NCI-H2196 treated with DMSO at 0.1 percent for 48 hours (cell line): ENCODE measurements at regions not wholly inside any gene's neighbourhood (a gene's known extent, or its start where the extent isn't known, plus 50 kb on each side); places are given as distances from the start of the nearest gene placed in this dataset.
"Not testable (repeated sequence)": the region's sequence is repeated elsewhere in the genome, so short reads cannot be mapped to it uniquely, and the experiment has no call there.

Experiments
- DNase-seq: peaks from one replicate; lab custom pipeline; 2025; ENCODE audit not compliant: unreplicated experiment; lab: John Stamatoyannopoulos, UW

DNA sequence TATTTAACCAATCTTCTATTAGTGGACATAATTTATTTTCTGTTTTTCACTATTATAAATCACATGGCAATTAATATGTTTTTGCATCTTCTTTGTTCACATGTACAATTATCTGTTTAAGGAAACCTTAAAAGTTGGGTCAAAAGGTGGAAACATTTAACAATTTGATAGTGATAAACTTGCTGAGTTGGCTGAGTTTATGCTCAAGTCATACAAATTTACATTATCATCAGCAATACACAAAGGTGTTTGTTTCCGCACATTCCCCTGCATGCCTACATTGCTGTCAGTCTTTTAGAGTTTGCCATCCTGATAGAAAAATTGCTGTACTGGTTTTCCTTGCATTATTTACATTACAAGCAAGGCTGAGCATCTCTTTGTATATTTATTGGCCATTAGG lies 139.5 kb downstream of the KCNRG start:
- DNase-seq = no peak

DNA sequence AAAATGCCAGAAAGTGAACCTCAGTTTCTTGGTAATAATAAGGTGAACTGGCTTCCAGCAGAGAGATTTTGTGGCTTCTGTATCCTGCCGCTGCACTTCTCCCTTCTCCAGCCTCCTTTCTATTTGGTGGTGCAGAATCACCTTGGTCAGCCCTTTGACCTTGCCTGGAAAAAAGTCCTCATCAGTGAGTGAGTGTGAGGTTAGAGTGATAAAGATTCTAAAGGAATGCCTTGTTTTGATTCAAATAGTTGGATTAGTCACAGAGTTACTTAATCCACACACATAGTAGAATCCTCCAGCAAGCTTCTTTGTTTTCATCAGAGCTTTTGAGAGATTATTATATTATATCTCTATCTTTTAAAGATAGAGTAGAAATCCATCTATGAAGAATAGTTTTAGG lies 140.9 kb downstream of the KCNRG start:
- DNase-seq = no peak

DNA sequence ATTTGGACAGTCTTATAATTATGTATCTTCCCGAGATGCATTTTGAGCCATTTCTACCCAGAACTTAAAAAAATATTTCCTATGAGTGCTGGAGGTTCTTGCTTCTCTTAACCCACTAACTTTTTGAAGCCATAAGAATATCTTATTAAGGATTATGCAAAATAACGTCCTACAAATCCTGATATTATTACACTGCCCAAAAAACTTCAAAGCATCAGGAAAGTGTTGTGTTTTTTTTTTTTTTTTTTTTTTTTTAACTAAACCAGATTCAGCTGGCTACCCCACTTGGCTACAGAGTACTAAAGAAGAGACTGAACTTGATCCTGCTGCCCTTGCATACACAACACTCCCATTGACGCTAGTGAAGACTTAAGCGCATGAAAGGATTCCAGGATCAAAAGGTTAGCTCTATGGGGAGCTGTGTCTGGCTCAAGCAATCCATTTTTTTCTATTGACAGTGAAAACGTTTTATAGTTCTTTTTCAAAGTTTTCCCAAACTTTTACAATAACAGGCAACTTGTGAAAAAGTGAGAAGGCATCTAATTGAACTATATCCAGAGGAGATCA lies 141.4 kb downstream of the KCNRG start:
- DNase-seq = no peak

DNA sequence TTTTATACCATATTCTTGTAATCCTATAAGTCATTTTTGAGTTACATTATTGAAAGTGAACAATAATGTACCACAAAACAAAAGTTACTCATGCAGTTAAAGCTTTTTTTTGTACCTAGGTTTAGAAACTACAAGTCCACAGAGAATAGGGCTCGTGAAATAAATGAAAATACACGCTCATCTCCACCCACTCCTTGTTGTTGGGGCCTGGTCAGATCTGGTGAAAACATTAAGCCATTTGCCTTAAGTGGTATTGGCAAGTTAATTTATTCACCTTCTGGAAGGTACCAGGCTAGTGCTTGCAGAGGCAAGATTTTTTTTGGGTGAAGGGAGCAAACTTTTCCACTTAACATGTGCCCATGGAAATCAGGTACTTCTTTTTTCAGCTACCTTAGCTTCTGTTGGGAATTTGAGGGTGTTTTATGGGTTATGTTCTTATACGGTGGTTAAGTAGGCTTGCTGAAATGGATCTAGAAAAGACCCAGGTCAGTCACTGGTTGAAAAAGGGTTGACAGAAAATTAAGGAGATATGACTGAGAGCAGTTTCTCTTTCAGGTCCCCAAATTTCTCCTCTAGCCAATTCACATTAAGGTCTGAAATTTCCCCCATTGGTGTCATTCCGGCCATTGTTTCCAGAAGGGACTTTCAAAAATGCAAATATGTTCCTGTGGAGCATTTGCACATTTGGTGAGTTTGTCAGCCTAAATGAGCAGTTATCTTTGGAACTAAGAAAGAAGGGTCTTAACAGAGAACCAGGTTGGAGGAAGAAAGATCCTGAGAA lies 143.3 kb downstream of the KCNRG start:
- DNase-seq = no peak

DNA sequence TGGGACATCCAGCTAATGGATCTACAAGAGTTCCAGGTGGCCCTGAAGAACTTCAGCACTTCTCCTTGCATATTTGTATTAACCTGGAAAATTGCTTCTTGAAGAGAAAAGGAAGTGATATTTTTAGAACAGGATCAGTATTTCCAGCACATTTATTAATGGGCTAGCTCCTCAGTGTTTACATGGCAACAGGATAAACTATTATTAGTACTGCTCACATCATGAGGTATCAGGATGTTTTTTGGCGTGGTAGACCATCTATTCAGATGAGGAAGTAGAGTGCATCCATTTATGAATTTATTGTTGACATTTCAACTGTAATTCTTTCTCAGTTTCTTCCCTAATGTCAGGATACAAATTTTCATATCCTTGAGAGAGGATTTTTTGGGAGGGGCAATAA lies 144.4 kb downstream of the KCNRG start:
- DNase-seq = no peak

DNA sequence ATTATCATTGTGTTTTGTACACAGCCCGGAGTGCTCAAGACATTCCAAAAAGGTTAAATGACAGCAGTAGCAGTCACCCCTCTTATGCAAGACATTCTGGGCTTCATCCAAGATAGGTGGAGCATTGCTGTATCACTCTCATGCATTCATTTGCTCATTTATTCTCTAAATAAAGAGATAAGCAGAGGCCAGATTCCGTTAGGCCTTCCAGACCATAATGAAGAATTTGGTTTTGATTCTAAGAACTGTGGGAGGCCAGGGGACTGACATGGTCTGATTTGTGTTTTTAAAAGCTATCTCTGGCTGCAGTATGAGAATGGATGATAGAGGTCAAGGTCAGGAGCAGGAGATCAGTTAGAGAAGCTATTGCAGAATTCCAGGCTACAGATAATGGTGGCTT lies 145.8 kb downstream of the KCNRG start:
- DNase-seq = no peak

DNA sequence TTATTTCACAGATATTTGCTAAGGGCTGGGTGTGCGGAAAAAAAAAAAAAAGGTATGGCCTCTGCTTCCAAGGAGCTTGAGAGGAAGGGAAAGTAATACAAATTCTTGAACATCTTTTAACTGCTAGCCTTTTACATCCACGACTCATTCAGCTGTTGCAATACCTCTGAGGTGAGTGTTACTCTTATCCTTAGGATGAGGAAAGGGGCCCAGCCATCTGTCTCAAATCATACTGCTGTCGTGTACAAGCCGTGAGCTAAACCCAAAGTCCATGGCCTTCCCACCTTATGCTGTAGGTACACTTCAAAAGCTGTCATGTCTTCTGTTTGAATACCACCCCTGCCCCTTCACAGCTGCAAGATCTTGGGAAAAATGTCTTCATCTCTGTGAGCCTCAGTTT lies 146.8 kb downstream of the KCNRG start:
- no peak for DNase-seq

DNA sequence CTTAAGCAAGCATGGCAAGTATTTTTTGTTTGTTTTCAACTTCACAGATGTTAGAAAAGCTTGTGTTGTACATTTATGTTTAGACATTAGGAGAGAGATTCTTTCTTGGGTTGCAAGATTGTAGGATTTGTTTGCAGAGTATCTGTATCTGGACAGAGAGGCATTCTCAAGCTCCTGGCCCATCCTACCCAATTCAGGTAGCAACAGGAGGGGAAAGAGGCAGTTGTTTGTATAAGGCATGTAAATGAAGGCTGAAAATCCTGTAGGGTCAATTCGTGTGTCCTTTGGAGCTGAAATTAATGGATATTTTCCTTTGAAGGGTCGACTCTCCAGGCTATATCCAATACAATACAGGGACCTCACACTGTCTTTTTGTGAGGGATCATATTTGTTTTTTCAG lies 147.3 kb downstream of the KCNRG start:
- no peak for DNase-seq

DNA sequence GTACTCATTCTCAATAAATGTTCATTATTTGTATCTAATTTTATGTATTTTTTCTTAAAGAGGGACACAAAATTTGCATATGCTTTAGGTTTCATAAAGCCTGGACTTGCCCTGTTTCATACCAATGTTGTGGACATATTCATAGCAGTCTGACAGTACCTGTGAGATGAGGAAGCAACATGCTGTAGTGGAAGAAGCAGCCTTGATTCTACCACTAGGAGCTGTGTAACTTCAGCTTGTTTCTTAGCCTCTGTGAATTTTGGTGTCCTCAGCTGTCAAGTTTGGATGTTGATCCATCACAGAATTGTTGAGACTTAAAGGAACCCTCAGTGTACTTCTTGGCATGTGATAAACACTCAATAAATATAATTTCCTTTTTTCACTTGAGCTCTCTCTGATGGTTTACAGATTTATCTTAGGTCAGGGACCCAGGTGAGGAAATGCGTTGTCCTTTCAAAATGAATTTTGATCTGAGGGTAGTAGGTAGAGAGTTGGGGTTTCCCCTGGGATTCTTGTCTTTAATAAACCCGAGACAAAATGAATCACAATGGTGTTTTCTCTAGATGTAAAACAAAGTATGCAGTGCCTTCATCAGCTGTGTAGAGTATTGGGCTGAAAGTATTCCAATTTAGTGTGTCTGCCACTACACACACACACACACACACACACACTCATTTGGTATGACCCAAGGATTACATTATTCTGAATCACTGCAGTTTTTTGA lies 152.1 kb downstream of the KCNRG start:
- DNase-seq = no peak

DNA sequence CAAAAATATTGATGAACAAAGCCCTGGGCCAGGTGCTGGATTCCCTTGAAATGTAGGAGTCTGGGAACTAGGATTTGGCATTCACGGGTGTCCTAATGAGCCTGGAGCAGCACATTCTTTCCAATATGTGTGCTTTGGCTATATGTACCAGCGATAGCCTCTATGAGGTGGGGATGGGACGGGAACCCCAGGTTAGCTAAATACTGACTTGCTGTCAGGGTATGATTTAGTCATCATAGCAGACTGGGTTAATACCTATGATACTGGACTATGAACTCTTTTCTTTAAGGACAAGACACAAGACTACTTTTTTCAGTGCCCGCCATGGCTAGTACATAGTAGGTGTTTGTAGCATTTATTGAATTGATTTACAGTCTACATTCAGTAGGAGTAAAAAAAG lies 152.7 kb downstream of the KCNRG start:
- no peak for DNase-seq

DNA sequence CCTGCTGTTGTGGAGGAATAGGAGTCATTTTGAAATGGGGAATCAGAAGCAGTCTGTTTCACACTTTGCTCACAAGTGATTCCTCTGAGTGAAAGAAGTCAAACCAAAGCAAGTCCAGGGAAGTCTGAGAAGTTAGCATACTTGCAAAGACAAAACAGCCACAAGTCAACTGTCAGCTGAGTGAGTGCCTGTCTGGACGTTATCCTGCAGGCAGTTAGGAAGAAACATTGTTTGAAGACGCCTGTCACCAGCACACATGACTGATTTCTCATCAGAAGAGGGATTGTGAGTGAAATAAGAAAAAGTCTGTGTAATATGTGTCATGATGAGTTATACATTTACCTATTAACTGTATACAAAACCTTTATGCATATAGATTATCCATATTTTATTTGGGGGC lies 153.5 kb downstream of the KCNRG start:
- DNase-seq = no peak

DNA sequence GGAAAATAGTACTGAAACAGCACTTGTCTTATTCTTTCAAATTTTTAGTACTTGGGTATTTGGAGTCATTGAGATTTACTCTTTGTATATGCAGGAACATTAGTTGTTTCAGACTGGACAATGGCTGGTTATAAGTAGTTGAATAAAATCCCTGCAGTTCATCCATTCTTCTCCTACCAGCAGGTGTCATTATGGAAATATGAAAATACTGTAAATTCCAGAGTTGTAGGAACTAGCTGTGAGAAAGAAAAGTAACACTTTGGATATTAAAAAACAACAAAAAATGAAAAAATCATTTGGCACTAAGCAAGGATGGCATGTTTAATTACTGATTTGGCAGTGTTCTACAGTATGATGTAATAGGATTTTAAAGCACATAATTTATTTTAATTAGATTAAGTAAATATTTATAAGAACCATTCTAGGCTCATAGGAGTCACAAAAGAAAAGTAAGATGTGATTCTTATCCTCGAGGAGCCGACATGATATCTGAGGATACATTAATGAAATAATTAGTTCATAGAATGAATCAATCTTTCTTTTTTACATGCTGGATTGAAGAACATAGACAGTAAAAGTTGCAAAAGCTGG lies 155.3 kb downstream of the KCNRG start:
- no peak for DNase-seq

DNA sequence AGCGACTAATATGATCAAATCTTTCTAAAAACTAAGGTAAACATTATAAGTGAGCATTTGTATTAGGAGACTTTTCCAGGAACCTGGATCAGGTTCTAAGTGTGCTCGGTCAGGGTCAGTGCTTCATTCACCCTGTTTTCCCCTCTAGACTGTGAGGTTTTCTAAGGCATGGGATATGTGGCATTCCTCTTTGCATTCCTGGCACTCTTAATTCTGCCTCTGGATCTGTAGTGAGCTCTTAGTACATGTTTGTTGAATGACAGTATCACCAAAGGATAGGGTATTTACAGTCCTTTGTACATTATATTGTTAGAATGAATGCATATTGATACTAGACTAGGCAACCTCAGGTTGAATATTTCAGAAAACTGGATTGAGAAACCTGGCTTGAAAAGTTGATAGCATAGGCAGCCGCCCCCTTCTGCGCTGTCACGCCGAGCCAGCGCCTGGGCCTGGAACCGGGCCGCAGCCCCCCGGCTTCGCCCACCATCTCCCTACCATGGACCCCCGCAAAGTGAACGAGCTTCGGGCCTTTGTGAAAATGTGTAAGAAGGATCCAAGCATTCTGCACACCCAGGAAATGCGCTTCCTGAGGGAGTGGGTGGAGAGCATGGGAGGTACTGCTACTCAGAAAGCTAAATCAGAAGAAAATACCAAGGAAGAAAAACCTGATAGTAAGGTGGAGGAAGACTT lies 156.5 kb downstream of the KCNRG start:
- no peak for DNase-seq

DNA sequence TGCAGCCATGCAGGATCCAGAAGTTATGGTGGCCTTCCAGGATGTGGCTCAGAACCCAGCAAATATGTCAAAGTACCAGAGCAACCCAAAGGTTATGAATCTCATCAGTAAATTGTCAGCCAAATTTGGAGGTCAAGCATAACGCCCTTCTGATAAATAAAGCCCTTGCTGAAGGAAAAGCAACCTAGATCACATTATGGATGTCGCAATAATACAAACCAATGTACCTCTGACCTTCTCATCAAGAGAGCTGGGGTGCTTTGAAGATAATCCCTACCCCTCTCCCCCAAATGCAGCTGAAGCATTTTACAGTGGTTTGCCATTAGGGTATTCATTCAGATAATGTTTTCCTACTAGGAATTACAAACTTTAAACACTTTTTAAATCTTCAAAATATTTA lies 157.8 kb downstream of the KCNRG start:
- not testable (repeated sequence) for DNase-seq

DNA sequence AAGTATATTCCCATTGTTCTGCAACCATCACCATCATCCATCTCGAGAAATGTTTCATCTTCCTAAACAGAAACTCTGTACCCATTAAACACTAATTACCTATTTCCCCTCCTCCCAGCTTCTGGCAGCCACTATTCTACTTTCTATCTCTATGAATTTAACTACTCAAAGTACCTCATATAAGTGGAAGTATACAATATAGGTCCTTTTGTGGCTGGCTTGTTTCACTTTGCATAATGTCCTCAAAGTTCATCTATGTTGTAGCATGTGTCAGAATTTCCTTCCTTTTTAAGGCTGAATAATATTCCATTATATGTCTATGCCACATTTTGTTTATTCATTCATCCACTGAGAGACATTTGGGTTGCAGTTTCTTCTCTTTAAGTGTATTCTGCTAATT lies 159.4 kb downstream of the KCNRG start:
- no peak for DNase-seq

DNA sequence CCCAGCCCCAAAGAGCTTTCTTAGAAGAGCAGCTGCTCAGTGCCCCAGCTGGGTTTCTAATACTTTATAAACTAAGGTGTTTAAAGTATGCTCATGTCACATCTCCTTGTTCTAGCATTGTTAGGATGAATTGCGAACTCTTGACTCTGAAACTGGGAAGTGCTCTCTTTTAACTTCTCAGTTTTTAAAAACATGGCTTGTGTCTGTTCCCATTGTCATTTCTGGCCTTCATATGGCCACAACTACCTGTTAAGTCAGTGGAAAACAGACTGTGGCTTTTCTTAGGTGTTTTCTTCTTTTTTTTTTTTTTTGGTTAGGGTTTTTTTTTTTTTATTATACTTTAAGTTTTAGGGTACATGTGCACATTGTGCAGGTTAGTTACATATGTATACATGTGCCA lies 164.7 kb downstream of the KCNRG start:
- DNase-seq = no peak

DNA sequence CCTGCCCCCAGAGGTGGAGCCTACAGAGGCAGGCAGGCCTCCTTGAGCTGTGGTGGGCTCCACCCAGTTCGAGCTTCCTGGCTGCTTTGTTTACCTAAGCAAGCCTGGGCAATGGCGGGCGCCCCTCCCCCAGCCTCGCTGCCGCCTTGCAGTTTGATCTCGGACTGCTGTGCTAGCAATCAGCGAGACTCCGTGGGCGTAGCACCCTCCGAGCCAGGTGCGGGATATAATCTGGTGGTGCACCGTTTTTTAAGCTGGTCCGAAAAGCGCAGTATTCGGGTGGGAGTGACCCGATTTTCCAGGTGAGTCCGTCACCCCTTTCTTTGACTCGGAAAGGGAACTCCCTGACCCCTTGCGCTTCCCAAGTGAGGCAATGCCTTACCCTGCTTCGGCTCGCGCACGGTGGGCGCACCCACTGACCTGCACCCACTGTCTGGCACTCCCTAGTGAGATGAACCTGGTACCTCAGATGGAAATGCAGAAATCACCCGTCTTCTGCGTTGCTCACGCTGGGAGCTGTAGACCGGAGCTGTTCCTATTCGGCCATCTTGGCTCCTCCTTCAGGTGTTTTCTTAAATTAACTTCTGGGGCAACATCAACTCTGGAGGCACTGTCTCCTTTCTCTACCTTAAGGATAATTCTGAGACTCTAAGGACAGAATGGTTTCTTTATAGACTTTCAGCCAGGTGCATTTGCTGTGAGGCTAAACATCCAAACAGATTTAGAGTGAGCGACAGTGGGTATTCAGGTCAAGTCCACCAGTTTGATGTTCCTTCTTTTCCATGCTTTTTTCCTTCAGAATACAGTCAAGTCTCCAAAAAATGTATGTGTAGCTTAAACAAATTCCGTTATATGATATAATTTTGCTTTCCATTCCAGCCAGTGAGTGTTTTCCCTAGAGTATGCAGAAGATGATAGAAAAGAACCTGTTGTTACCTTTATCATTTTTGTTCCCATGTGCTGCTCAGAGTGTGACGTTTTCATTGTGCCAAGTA lies 170.8 kb downstream of the KCNRG start:
- not testable (repeated sequence) for DNase-seq

DNA sequence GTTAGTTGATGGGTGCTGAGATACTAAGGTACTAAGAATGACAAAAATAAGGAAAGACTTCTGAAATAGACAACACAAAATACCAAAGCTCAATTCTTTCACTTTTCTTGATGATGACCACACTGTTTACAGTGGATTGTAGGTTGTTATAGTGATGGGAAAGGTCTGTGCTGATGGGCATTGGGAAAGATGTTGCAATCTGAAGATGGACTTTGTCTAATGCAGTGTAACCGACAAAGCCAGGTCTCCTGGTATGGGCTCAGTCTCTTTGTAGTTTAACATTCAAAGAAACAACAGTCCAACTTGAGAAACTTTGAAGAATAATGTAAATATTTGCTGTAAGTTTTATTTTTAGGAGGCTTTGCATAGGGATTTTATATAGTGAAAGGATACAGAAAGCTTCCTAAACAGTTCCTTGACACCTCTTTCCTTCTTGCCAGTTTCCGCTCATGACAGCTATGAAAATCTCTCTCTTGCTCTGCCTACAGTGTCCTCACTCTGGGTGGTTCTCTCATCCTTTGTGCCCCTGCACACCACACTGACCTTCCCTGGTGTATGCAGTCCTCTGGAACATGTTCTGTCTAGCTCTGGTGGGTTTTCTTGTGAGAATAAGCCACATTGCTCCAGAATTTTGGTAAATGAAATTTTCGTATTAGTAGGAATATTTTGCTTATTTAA lies 172.2 kb downstream of the KCNRG start:
- DNase-seq = no peak

DNA sequence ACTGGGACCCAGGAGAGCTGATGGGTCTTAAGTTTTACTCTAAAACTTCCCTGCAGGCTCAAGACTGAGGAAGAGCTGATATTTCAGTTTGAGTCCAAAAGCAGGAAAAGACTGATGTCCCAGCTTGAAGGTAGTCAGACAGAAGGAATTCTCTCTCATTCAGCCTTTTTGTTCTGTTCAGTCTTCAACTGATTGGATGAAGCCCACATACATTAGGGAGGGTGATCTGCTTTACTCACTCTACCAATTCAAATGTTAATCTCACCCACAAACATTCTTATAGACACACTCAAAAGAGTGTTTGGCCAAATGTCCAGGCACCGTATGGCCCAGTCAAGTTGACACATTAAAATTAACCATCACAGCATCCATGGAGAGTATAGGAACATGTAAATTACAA lies 173.5 kb downstream of the KCNRG start:
- no peak for DNase-seq

DNA sequence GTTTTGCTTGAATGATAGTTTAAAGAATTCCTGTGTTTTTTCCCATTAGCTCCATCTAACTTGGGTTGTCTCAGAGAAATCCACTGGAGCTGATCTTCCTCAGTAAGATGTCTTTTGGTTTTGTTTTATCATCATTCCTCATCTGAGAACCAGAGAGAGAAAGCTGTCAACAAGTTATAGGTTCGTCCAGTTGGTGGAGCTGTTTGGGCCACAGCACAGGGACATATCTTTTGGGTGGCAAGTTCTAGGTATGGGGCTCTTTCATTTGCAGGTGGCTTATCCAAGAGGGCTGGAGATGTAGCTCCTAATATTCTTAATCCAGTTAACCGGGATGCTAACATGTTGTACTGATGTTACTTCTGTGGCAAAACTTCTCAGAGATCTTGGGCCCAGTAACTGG lies 174.2 kb downstream of the KCNRG start:
- no peak for DNase-seq
